HG03108 (cell line): ENCODE measurements at regions not wholly inside any gene's neighbourhood (a gene's known extent, or its start where the extent isn't known, plus 50 kb on each side); places are given as distances from the start of the nearest gene placed in this dataset.
"Not testable (repeated sequence)": the region's sequence is repeated elsewhere in the genome, so short reads cannot be mapped to it uniquely, and the experiment has no call there.

ENCODE experiments used
- ATAC-seq: cut with Tn5 transposase; IDR thresholded peaks from one replicate; pipeline ENCODE4 v1.9.1; 2021; ENCODE audit warnings: moderate library complexity; ENCODE audit not compliant: unreplicated experiment

- no peak for ATAC-seq
Observed at GRCh38 chr3:159879598-159879997, 109.0 kb upstream of the IL12A start.

- no peak for ATAC-seq
Observed at GRCh38 chr3:159881208-159881607, 107.4 kb upstream of the IL12A start.

- ATAC-seq = no peak
Observed at GRCh38 chr3:159881828-159882309, 106.8 kb upstream of the IL12A start.

GRCh38 chr3:159882367-159882766, 106.3 kb upstream of the IL12A start:
- ATAC-seq = no peak

GRCh38 chr3:159882790-159883779, 105.5 kb upstream of the IL12A start:
- ATAC-seq = no peak

GRCh38 chr3:159884661-159885402, 103.8 kb upstream of the IL12A start:
- ATAC-seq = peak; percentile 54

- no peak for ATAC-seq
Observed at GRCh38 chr3:159886050-159886449, 102.6 kb upstream of the IL12A start.

GRCh38 chr3:159886530-159886929, 102.1 kb upstream of the IL12A start:
- ATAC-seq = not testable (repeated sequence)

- ATAC-seq = no peak
Observed at GRCh38 chr3:159887168-159887567, 101.5 kb upstream of the IL12A start.

GRCh38 chr3:159887911-159888310, 100.7 kb upstream of the IL12A start:
- ATAC-seq = no peak

GRCh38 chr3:159892171-159892795, 96.4 kb upstream of the IL12A start:
- ATAC-seq = no peak

- no peak for ATAC-seq
Observed at GRCh38 chr3:159892801-159893200, 95.8 kb upstream of the IL12A start.

GRCh38 chr3:159894386-159894785, 94.2 kb upstream of the IL12A start:
- no peak for ATAC-seq

- no peak for ATAC-seq
Observed at GRCh38 chr3:159895430-159895829, 93.2 kb upstream of the IL12A start.

- no peak for ATAC-seq
Observed at GRCh38 chr3:159896543-159896942, 92.1 kb upstream of the IL12A start.

- ATAC-seq = no peak
Observed at GRCh38 chr3:159897331-159898075, 91.1 kb upstream of the IL12A start.

- ATAC-seq = no peak
Observed at GRCh38 chr3:159898147-159898546, 90.5 kb upstream of the IL12A start.

GRCh38 chr3:159899166-159899565, 89.5 kb upstream of the IL12A start:
- no peak for ATAC-seq

- ATAC-seq = peak; percentile 47
Observed at GRCh38 chr3:159902546-159903314, 85.9 kb upstream of the IL12A start.

- peak; percentile 38 for ATAC-seq
Observed at GRCh38 chr3:159904455-159904854, 84.2 kb upstream of the IL12A start.
